HG02642 (cell line): ENCODE measurements at regions not wholly inside any gene's neighbourhood (a gene's known extent, or its start where the extent isn't known, plus 50 kb on each side); places are given as distances from the start of the nearest gene placed in this dataset.

Experiments
- ATAC-seq: cut with Tn5 transposase; IDR thresholded peaks from one replicate; pipeline ENCODE4 v1.9.1; 2021; ENCODE audit warnings: mild to moderate bottlenecking; ENCODE audit not compliant: unreplicated experiment, poor library complexity

- no peak for ATAC-seq
These were observed 280.7 kb downstream of the LMX1A start for GRCh38 chr1:165075725-165076370.

- ATAC-seq: no peak
These were observed 283.1 kb downstream of the LMX1A start for GRCh38 chr1:165073185-165074007.

- ATAC-seq: no peak
These were observed 285.8 kb downstream of the LMX1A start for GRCh38 chr1:165070675-165071074.

GRCh38 chr1:165069829-165070228, 286.7 kb downstream of the LMX1A start:
- no peak for ATAC-seq

GRCh38 chr1:165068741-165069140, 287.8 kb downstream of the LMX1A start:
- no peak for ATAC-seq

GRCh38 chr1:165067829-165068228, 288.7 kb downstream of the LMX1A start:
- no peak for ATAC-seq

- ATAC-seq: no peak
These were observed 293.1 kb downstream of the LMX1A start for GRCh38 chr1:165063181-165063965.

GRCh38 chr1:165062346-165062745, 294.2 kb downstream of the LMX1A start:
- ATAC-seq: no peak

GRCh38 chr1:165060285-165060793, 296.2 kb downstream of the LMX1A start:
- ATAC-seq: no peak

GRCh38 chr1:165057956-165058355, 298.6 kb downstream of the LMX1A start:
- no peak for ATAC-seq

- ATAC-seq: no peak
These were observed 299.6 kb downstream of the LMX1A start for GRCh38 chr1:165056914-165057313.

GRCh38 chr1:165055581-165055980, 300.9 kb downstream of the LMX1A start:
- no peak for ATAC-seq

- ATAC-seq: no peak
These were observed 301.9 kb downstream of the LMX1A start for GRCh38 chr1:165054627-165055026.

- ATAC-seq: no peak
These were observed 303.2 kb downstream of the LMX1A start for GRCh38 chr1:165053351-165053750.

- ATAC-seq: no peak
These were observed 303.6 kb downstream of the LMX1A start for GRCh38 chr1:165052936-165053335.

GRCh38 chr1:165052431-165052830, 304.1 kb downstream of the LMX1A start:
- no peak for ATAC-seq

GRCh38 chr1:165050246-165050645, 306.3 kb downstream of the LMX1A start:
- ATAC-seq: no peak

- no peak for ATAC-seq
These were observed 308.5 kb downstream of the LMX1A start for GRCh38 chr1:165047994-165048393.

GRCh38 chr1:165045902-165046301, 310.6 kb downstream of the LMX1A start:
- ATAC-seq: no peak

- ATAC-seq: no peak
These were observed 315.9 kb downstream of the LMX1A start for GRCh38 chr1:165040641-165041040.

GRCh38 chr1:165039996-165040395, 316.5 kb downstream of the LMX1A start:
- ATAC-seq: no peak
